HCT116 (cell line): ENCODE measurements at regions not wholly inside any gene's neighbourhood (a gene's known extent, or its start where the extent isn't known, plus 50 kb on each side); places are given as distances from the start of the nearest gene placed in this dataset.

Experiments
- ATAC-seq: fragments of 200-7000 bp; cut with Tn5 transposase; 2 replicates; pipeline ENCODE4 v1.9.1; 2020; ENCODE audit warnings: mild to moderate bottlenecking, moderate library complexity
- BruUV-seq: library from RNA; stranded (reverse); fragments of 400-500 nt; replicated peaks from 2 replicates; lab custom pipeline; 2021; lab: Mats Ljungman, UMichigan
- CTCF ChIA-PET: fragments of 300-600 bp; sonication (Branson Sonifier 250); formaldehyde crosslinking; loops from one replicate; lab custom pipeline; 2021; ENCODE audit warnings: antibody characterized with exemption; lab: Charles Lee
- POLR2A ChIA-PET: fragments of 300-600, 350-600 bp; sonication (Branson Sonifier 250); formaldehyde crosslinking; loops from one replicate; lab custom pipeline; 2021; ENCODE audit warnings: antibody characterized with exemption; lab: Charles Lee
- RAD21 ChIA-PET, 2 experiments: fragments of 300-600 bp; sonication (Branson Sonifier 250); formaldehyde crosslinking; loops; one replicate each; lab custom pipeline; 2023; ENCODE audit warnings: low total read pairs in 2 of 2; ENCODE audit not compliant: uncharacterized antibody in 2 of 2, unreplicated experiment in 2 of 2, low non-redundant PET in 1 of 2; lab: Charles Lee
- DNase-seq: peaks from one replicate; pipeline ENCODE4 v3.0.0-alpha.2; 2010; ENCODE audit warnings: low read depth, low spot score
- H2AFZ ChIP-seq: fragments of 200-600 bp; shearing (Covaris generic), sonication (generic); 2 replicates; pipeline ENCODE4 v1.6.1; 2017; ENCODE audit warnings: low read depth, mixed run types, mixed read lengths, antibody characterized with exemption, low read length; ENCODE audit not compliant: poor library complexity, severe bottlenecking
- H3K27ac ChIP-seq: 2 replicates; pipeline ENCODE4 v1.5.1; 2012; ENCODE audit warnings: low read depth, low read length
- H3K27me3 ChIP-seq: fragments of 200-600 bp; sonication (generic); 2 replicates; pipeline ENCODE4 v1.6.1; 2016; ENCODE audit warnings: mixed run types, low read length, mixed read lengths; ENCODE audit not compliant: insufficient read depth
- H3K36me3 ChIP-seq, 2 experiments: fragments of 200-500 bp in 1 of 2; fragments of 200-600 bp in 1 of 2; sonication (Bioruptor generic) in 1 of 2; sonication (generic) in 1 of 2; 2 replicates each; pipeline versions ENCODE4 v1.5.1 to v1.6.1; 2014 to 2016; ENCODE audit warnings: low read length in 2 of 2, inconsistent platforms in 1 of 2, mixed read lengths in 1 of 2, mixed run types in 1 of 2; ENCODE audit not compliant: insufficient read depth in 2 of 2, control insufficient read depth in 1 of 2
- H3K4me1 ChIP-seq, 2 experiments: fragments of 200-600 bp in 1 of 2; sonication (generic) in 1 of 2; 2 replicates each; pipeline versions ENCODE4 v1.5.1 to v1.6.1; 2012 to 2017; ENCODE audit warnings: low read length in 2 of 2, inconsistent platforms in 1 of 2, mild to moderate bottlenecking in 1 of 2, mixed read lengths in 1 of 2, mixed run types in 1 of 2, moderate library complexity in 1 of 2; ENCODE audit not compliant: insufficient read depth in 2 of 2, control insufficient read depth in 1 of 2
- H3K4me2 ChIP-seq: fragments of 200-600 bp; sonication (generic); 2 replicates; pipeline ENCODE4 v1.6.1; 2017; ENCODE audit warnings: mixed run types, low read length, mixed read lengths
- H3K4me3 ChIP-seq, 2 experiments: fragments of 200-600 bp in 1 of 2; sonication (generic) in 1 of 2; replicated peaks in 1 of 2; 2 replicates each; pipeline ENCODE4 v1.5.1; 2011 to 2016; ENCODE audit warnings: low read length in 2 of 2, control low read depth in 1 of 2, low read depth in 1 of 2, mild to moderate bottlenecking in 1 of 2, mixed read lengths in 1 of 2, mixed run types in 1 of 2
- H3K79me2 ChIP-seq: fragments of 200-600 bp; sonication (generic); 2 replicates; pipeline ENCODE4 v1.6.1; 2017; ENCODE audit warnings: mild to moderate bottlenecking, mixed run types, low read length, moderate library complexity, mixed read lengths; ENCODE audit not compliant: insufficient read depth
- H3K9ac ChIP-seq: fragments of 200-600 bp; sonication (generic); 2 replicates; pipeline ENCODE4 v1.6.1; 2016; ENCODE audit warnings: low read length, mixed read lengths
- H3K9me2 ChIP-seq: fragments of 200-600 bp; sonication (generic), shearing (Covaris generic); 2 replicates; pipeline ENCODE4 v1.6.1; 2017; ENCODE audit warnings: mixed run types, mild to moderate bottlenecking, moderate library complexity; ENCODE audit not compliant: insufficient read depth
- H3K9me3 ChIP-seq, 2 experiments: fragments of 200-500 bp in 1 of 2; fragments of 200-600 bp in 1 of 2; sonication (Bioruptor generic) in 1 of 2; sonication (generic) in 1 of 2; 2 replicates each; pipeline ENCODE4 v1.6.1; 2014 to 2017; ENCODE audit warnings: low read length in 2 of 2, mixed read lengths in 2 of 2, inconsistent platforms in 1 of 2, low read depth in 1 of 2, mild to moderate bottlenecking in 1 of 2, mixed run types in 1 of 2, moderate library complexity in 1 of 2; ENCODE audit not compliant: control insufficient read depth in 1 of 2, insufficient read depth in 1 of 2
- H4K20me1 ChIP-seq: fragments of 200-600 bp; sonication (generic), shearing (Covaris generic); 2 replicates; pipeline ENCODE4 v1.6.1; 2017; ENCODE audit warnings: mixed run types, mild to moderate bottlenecking, moderate library complexity; ENCODE audit not compliant: insufficient read depth
- CEBPB ChIP-seq: IDR thresholded peaks from 2 replicates; pipeline ENCODE4 v1.6.1; 2012; ENCODE audit warnings: low read depth
- ELF1 ChIP-seq: IDR thresholded peaks from 2 replicates; pipeline ENCODE4 v1.6.1; 2012; ENCODE audit warnings: low read depth, borderline replicate concordance
- EZH2 ChIP-seq: fragments of 200-600 bp; sonication (generic); IDR thresholded peaks from 2 replicates; pipeline ENCODE4 v1.6.1; 2017; ENCODE audit warnings: antibody characterized with exemption, mixed run types
- EZH2phosphoT487 ChIP-seq: fragments of 200-600 bp; IDR thresholded peaks from 2 replicates; pipeline ENCODE4 v1.6.1; 2018; ENCODE audit warnings: antibody characterized with exemption, borderline replicate concordance
- POLR2A ChIP-seq: IDR thresholded peaks from 2 replicates; pipeline ENCODE4 v1.7.0; 2011; ENCODE audit warnings: borderline replicate concordance; ENCODE audit not compliant: insufficient read depth, insufficient read length; ENCODE audit errors: extremely low read depth
- SP1 ChIP-seq: IDR thresholded peaks from 2 replicates; pipeline ENCODE4 v1.6.1; 2012; ENCODE audit warnings: low read depth
- intact Hi-C: fragments of 100-400 bp; cut with micrococcal nuclease; formaldehyde crosslinking; loops from 2 replicates; pipeline ENCODE4 v1.10.0; 2022
- TF ChIP-seq, protein P1 (sequence below): IDR thresholded peaks from 2 replicates; pipeline ENCODE4 v1.6.1; 2012
- TF ChIP-seq, protein P2 (sequence below): IDR thresholded peaks from 2 replicates; pipeline ENCODE4 v1.6.1; 2011; ENCODE audit warnings: mild to moderate bottlenecking, low read length, moderate library complexity; ENCODE audit not compliant: insufficient replicate concordance; ENCODE audit errors: extremely low read depth
- TF ChIP-seq, protein P3 (sequence below), 3 experiments: fragments of 200-600 bp in 1 of 3; sonication (generic) in 1 of 3; IDR thresholded peaks in 2 of 3; conservative IDR thresholded peaks in 1 of 3; 2 replicates each; pipeline ENCODE4 v1.5.1; 2012 to 2017; ENCODE audit warnings: low read depth in 2 of 3, low read length in 2 of 3, antibody characterized with exemption in 1 of 3, borderline replicate concordance in 1 of 3, control low read depth in 1 of 3, mild to moderate bottlenecking in 1 of 3, mixed read lengths in 1 of 3, mixed run types in 1 of 3, moderate library complexity in 1 of 3; ENCODE audit not compliant: insufficient read depth in 1 of 3

DNA sequence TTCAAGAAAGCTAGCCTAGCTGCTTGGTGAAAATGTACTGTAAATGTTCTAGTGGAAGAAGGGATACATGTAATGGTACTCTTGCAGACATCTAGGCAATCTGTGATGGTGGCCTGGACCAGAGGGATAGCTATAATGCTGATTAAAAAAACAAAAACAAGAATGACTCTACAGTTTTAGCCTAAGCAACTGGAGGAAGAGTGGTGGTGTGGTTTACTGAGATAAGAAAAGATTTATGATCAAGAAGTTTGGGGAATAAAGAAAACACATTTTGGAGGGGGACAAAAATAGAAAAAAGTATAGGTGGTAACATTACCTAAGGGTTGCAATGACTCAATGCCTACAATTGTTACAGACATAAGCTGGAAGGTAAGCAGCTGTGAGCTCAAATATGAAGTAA lies 1080.7 kb upstream of the CELF4 start:
- intact Hi-C loops = no loop called here
- no peak overlapping the region for H3K4me3 ChIP-seq
- no peak overlapping the region for H3K4me2 ChIP-seq
- BruUV-seq = no TSS peak
- H3K9me3 ChIP-seq = peaks cover 0 to 5% of the 10 kb centered on the region in 2 experiments; a peak in 1 of 4 replicates
- RAD21 ChIA-PET = no interaction called here
- H3K27ac ChIP-seq = no peak overlapping the region
- H3K9me2 ChIP-seq = no peaks in the 10 kb centered on the region
- H3K27me3 ChIP-seq = no peaks in the 10 kb centered on the region
- DNase-seq = no peak
- POLR2A ChIA-PET = no interaction called here
- no peaks in the 10 kb centered on the region for H3K79me2 ChIP-seq
- H3K36me3 ChIP-seq = no peaks in the 10 kb centered on the region
- no peaks in the 10 kb centered on the region for H3K4me1 ChIP-seq
- H2AFZ ChIP-seq = no peak overlapping the region
- ATAC-seq = no peak
- no peak overlapping the region for H3K9ac ChIP-seq
- no peaks in the 10 kb centered on the region for H4K20me1 ChIP-seq
- CTCF ChIA-PET = no interaction called here
- no peak for TF ChIP-seq POLR2A
- TF ChIP-seq EZH2phosphoT487 = no peak
- TF ChIP-seq, protein P1, sequence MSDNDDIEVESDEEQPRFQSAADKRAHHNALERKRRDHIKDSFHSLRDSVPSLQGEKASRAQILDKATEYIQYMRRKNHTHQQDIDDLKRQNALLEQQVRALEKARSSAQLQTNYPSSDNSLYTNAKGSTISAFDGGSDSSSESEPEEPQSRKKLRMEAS = no peak
- no peak for TF ChIP-seq SP1
- no peak for TF ChIP-seq CEBPB
- TF ChIP-seq EZH2 = no peak
- TF ChIP-seq, protein P2, sequence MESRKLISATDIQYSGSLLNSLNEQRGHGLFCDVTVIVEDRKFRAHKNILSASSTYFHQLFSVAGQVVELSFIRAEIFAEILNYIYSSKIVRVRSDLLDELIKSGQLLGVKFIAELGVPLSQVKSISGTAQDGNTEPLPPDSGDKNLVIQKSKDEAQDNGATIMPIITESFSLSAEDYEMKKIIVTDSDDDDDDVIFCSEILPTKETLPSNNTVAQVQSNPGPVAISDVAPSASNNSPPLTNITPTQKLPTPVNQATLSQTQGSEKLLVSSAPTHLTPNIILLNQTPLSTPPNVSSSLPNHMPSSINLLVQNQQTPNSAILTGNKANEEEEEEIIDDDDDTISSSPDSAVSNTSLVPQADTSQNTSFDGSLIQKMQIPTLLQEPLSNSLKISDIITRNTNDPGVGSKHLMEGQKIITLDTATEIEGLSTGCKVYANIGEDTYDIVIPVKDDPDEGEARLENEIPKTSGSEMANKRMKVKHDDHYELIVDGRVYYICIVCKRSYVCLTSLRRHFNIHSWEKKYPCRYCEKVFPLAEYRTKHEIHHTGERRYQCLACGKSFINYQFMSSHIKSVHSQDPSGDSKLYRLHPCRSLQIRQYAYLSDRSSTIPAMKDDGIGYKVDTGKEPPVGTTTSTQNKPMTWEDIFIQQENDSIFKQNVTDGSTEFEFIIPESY = no peak
- TF ChIP-seq, protein P3, sequence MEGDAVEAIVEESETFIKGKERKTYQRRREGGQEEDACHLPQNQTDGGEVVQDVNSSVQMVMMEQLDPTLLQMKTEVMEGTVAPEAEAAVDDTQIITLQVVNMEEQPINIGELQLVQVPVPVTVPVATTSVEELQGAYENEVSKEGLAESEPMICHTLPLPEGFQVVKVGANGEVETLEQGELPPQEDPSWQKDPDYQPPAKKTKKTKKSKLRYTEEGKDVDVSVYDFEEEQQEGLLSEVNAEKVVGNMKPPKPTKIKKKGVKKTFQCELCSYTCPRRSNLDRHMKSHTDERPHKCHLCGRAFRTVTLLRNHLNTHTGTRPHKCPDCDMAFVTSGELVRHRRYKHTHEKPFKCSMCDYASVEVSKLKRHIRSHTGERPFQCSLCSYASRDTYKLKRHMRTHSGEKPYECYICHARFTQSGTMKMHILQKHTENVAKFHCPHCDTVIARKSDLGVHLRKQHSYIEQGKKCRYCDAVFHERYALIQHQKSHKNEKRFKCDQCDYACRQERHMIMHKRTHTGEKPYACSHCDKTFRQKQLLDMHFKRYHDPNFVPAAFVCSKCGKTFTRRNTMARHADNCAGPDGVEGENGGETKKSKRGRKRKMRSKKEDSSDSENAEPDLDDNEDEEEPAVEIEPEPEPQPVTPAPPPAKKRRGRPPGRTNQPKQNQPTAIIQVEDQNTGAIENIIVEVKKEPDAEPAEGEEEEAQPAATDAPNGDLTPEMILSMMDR (IDR thresholded peaks at IDR 0.05 in 2 of 3, conservative IDR thresholded peaks at IDR 0.05 in 1 of 3; ENCODE audit: borderline replicate concordance in 1 of 3, insufficient read depth in 1 of 3, low read depth in 2 of 3, low read length in 2 of 3) = no peak
- no peak for TF ChIP-seq ELF1
